Activated T-helper 17 cell treated with anti-CD3 and anti-CD28 coated beads, Interleukin-2, amount 50 U/mL, for 72 hours (primary cell): ENCODE measurements at regions not wholly inside any gene's neighbourhood (a gene's known extent, or its start where the extent isn't known, plus 50 kb on each side); places are given as distances from the start of the nearest gene placed in this dataset.
"Not testable (repeated sequence)": the region's sequence is repeated elsewhere in the genome, so short reads cannot be mapped to it uniquely, and the experiment has no call there.

Source experiments
- ATAC-seq: fragments of 150-1000 bp; cut with Tn5 transposase; replicated peaks from 2 replicates; pipeline ENCODE4 v1.10.0; 2021; ENCODE audit warnings: mild to moderate bottlenecking, moderate library complexity
- H3K27ac Mint-ChIP-seq: one replicate; pipeline ENCODE4 v1.8.0; 2022; ENCODE audit warnings: mixed read lengths
- H3K27me3 Mint-ChIP-seq: one replicate; pipeline ENCODE4 v1.8.0; 2022; ENCODE audit warnings: mixed read lengths
- H3K36me3 Mint-ChIP-seq: one replicate; pipeline ENCODE4 v1.8.0; 2022; ENCODE audit warnings: low read depth, mild to moderate bottlenecking, mixed read lengths
- H3K4me1 Mint-ChIP-seq: one replicate; pipeline ENCODE4 v1.8.0; 2022; ENCODE audit warnings: mixed read lengths
- H3K4me3 Mint-ChIP-seq: one replicate; pipeline ENCODE4 v1.8.0; 2022; ENCODE audit warnings: mild to moderate bottlenecking, mixed read lengths
- H3K9me3 Mint-ChIP-seq: one replicate; pipeline ENCODE4 v1.8.0; 2022; ENCODE audit warnings: mixed read lengths

DNA sequence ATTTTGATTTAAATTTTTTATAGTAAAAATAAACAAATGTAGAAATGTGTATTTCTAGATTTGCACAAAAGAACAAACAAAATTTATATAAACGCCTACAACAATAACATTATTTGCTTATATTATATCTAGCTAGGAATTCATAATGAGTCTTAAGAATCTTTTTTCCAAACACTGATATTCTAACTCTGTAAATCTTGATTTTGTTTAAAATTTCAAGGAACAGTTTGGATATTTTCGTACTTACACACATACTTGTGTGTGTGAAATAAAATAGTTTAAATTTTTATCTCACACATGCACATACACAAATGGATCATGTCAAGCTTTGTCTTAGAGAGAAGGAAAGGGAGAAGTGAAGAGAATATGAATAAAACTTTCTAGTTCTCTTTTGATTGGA is 868.1 kb downstream of the LTN1 start:
- no peak overlapping the region for H3K27ac Mint-ChIP-seq
- ATAC-seq, result no peak
- H3K27me3 Mint-ChIP-seq, result no peaks in the 10 kb centered on the region
- no peaks in the 10 kb centered on the region for H3K4me1 Mint-ChIP-seq
- H3K9me3 Mint-ChIP-seq, result no peaks in the 10 kb centered on the region
- no peak overlapping the region for H3K4me3 Mint-ChIP-seq
- no peaks in the 10 kb centered on the region for H3K36me3 Mint-ChIP-seq

GRCh38 chr21:28118570-28118969 is 874.1 kb downstream of the LTN1 start:
- no peak overlapping the region for H3K4me3 Mint-ChIP-seq
- no peaks in the 10 kb centered on the region for H3K27me3 Mint-ChIP-seq
- H3K36me3 Mint-ChIP-seq, result no peaks in the 10 kb centered on the region
- ATAC-seq, result no peak
- H3K27ac Mint-ChIP-seq, result no peak overlapping the region
- H3K9me3 Mint-ChIP-seq, result no peaks in the 10 kb centered on the region
- no peaks in the 10 kb centered on the region for H3K4me1 Mint-ChIP-seq

- not testable (repeated sequence) for H3K4me1 Mint-ChIP-seq, H3K27me3 Mint-ChIP-seq, H3K9me3 Mint-ChIP-seq, ATAC-seq, H3K27ac Mint-ChIP-seq, H3K4me3 Mint-ChIP-seq, H3K36me3 Mint-ChIP-seq
Measured at GRCh38 chr21:28114986-28115385, 877.7 kb downstream of the LTN1 start.

DNA sequence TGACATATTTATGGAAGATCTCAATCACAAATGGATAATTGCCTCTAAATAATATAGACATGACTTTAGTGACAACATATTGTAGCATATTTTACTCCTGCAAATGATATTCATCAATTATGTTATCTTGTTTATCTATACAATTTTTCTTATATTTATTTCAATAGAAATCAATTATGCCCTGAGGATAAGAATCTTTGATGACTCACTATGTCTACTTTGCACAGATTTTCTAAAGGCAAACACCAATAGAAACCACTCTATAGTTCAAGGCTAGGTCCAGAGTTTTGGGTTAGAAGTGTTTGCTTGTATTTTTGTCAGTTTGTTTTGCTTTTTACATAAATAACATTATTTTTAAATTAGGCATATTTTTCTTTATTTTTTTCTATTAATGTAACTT is 879.0 kb downstream of the LTN1 start:
- H3K9me3 Mint-ChIP-seq, result no peaks in the 10 kb centered on the region

GRCh38 chr21:28112511-28112910 is 880.2 kb downstream of the LTN1 start:
- Mint-ChIP-seq H3K4me3 (no peak overlapping the region), H3K36me3 (no peaks in the 10 kb centered on the region), H3K4me1 (no peaks in the 10 kb centered on the region), H3K27me3 (no peaks in the 10 kb centered on the region), H3K27ac (no peak overlapping the region), H3K9me3 (no peaks in the 10 kb centered on the region)
- no peak for ATAC-seq

More for the DNA sequence above, 879.0 kb downstream of the LTN1 start:
- H3K4me1 Mint-ChIP-seq, result no peaks in the 10 kb centered on the region
- H3K4me3 Mint-ChIP-seq, result no peak overlapping the region
- no peaks in the 10 kb centered on the region for H3K27me3 Mint-ChIP-seq
- no peak for ATAC-seq
- H3K27ac Mint-ChIP-seq, result no peak overlapping the region
- no peaks in the 10 kb centered on the region for H3K36me3 Mint-ChIP-seq

DNA sequence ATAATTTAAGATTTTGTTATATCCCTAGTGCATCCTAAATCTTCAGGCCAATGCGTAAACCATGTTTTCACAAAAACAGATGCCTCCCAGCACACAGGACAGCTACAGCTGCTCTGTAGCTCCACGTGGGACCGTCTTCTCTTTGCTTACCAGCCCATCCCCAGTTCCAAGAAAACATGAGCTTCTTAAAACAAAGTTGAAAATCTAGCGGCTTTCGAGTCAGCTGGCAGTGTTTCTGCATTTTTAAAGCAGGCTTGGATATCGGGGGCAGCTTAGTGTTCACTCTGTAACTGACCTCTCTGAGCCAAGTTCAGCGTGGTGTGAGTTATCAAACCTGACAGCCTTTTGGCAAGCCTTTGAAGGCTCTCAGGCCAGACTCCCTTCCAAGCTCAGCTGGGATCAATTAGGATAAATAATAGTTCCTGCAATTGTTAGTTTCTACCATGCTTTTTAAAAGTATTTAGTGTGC is 881.5 kb downstream of the LTN1 start:
- Mint-ChIP-seq H3K27me3 (no peaks in the 10 kb centered on the region), H3K27ac (no peak overlapping the region), H3K9me3 (no peaks in the 10 kb centered on the region), H3K4me1 (no peaks in the 10 kb centered on the region), H3K4me3 (no peak overlapping the region), H3K36me3 (no peaks in the 10 kb centered on the region)
- ATAC-seq, result no peak

GRCh38 chr21:28110716-28111115 is 882.0 kb downstream of the LTN1 start:
- Mint-ChIP-seq H3K9me3 (no peaks in the 10 kb centered on the region), H3K27me3 (no peaks in the 10 kb centered on the region), H3K27ac (no peak overlapping the region), H3K4me1 (no peaks in the 10 kb centered on the region), H3K4me3 (no peak overlapping the region), H3K36me3 (no peaks in the 10 kb centered on the region)
- no peak for ATAC-seq

GRCh38 chr21:28110074-28110473 is 882.6 kb downstream of the LTN1 start:
- no peaks in the 10 kb centered on the region for H3K9me3 Mint-ChIP-seq
- ATAC-seq, result no peak
- H3K27ac Mint-ChIP-seq, result no peak overlapping the region
- H3K36me3 Mint-ChIP-seq, result no peaks in the 10 kb centered on the region
- H3K27me3 Mint-ChIP-seq, result no peaks in the 10 kb centered on the region
- H3K4me1 Mint-ChIP-seq, result no peaks in the 10 kb centered on the region
- no peak overlapping the region for H3K4me3 Mint-ChIP-seq

- Mint-ChIP-seq H3K36me3 (no peaks in the 10 kb centered on the region), H3K27ac (no peak overlapping the region), H3K27me3 (no peaks in the 10 kb centered on the region), H3K4me1 (no peaks in the 10 kb centered on the region), H3K4me3 (no peak overlapping the region), H3K9me3 (no peaks in the 10 kb centered on the region)
- no peak for ATAC-seq
Measured at GRCh38 chr21:28106370-28106890, 886.2 kb downstream of the LTN1 start.

GRCh38 chr21:28104346-28104745 is 888.3 kb downstream of the LTN1 start:
- Mint-ChIP-seq H3K9me3 (no peaks in the 10 kb centered on the region), H3K27ac (no peak overlapping the region), H3K36me3 (no peaks in the 10 kb centered on the region), H3K27me3 (no peaks in the 10 kb centered on the region), H3K4me3 (no peak overlapping the region), H3K4me1 (no peaks in the 10 kb centered on the region)
- no peak for ATAC-seq

GRCh38 chr21:28100366-28100765 is 892.3 kb downstream of the LTN1 start:
- H3K27ac Mint-ChIP-seq, result no peak overlapping the region
- no peaks in the 10 kb centered on the region for H3K27me3 Mint-ChIP-seq
- no peaks in the 10 kb centered on the region for H3K36me3 Mint-ChIP-seq
- H3K9me3 Mint-ChIP-seq, result no peaks in the 10 kb centered on the region
- H3K4me1 Mint-ChIP-seq, result no peaks in the 10 kb centered on the region
- ATAC-seq, result no peak
- no peak overlapping the region for H3K4me3 Mint-ChIP-seq

GRCh38 chr21:28099001-28099705 is 893.5 kb downstream of the LTN1 start:
- Mint-ChIP-seq H3K4me3 (no peak overlapping the region), H3K27me3 (no peaks in the 10 kb centered on the region), H3K9me3 (no peaks in the 10 kb centered on the region), H3K4me1 (no peaks in the 10 kb centered on the region), H3K36me3 (no peaks in the 10 kb centered on the region), H3K27ac (no peak overlapping the region)
- ATAC-seq, result no peak

GRCh38 chr21:28091466-28091865 is 901.2 kb downstream of the LTN1 start:
- Mint-ChIP-seq H3K36me3 (no peaks in the 10 kb centered on the region), H3K27ac (no peak overlapping the region), H3K9me3 (no peaks in the 10 kb centered on the region), H3K4me1 (no peaks in the 10 kb centered on the region), H3K4me3 (no peak overlapping the region), H3K27me3 (peaks cover 7% of the 10 kb centered on the region)
- no peak for ATAC-seq

DNA sequence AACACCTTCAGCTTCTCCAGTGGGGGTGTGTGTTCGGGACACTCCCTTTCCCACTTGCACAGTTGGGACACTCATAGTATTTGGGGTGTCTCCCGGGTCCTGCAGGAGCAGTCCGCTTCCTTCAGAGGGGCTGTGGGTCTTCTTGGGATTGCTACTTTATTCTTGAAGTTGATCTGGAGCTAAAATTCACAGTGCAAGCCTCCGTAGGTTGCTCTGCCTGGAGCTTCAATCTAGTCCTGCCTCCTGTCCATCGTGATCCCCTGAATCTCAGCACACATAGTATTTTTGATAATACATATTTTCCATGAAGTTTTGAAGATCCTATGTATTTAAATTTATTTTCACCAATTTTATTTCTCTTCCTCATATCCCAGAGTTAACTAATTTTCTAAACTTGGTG is 902.1 kb downstream of the LTN1 start:
- Mint-ChIP-seq H3K27me3 (peaks cover 7% of the 10 kb centered on the region), H3K27ac (no peak overlapping the region), H3K4me1 (no peaks in the 10 kb centered on the region), H3K4me3 (no peak overlapping the region), H3K36me3 (no peaks in the 10 kb centered on the region), H3K9me3 (no peaks in the 10 kb centered on the region)
- no peak for ATAC-seq

DNA sequence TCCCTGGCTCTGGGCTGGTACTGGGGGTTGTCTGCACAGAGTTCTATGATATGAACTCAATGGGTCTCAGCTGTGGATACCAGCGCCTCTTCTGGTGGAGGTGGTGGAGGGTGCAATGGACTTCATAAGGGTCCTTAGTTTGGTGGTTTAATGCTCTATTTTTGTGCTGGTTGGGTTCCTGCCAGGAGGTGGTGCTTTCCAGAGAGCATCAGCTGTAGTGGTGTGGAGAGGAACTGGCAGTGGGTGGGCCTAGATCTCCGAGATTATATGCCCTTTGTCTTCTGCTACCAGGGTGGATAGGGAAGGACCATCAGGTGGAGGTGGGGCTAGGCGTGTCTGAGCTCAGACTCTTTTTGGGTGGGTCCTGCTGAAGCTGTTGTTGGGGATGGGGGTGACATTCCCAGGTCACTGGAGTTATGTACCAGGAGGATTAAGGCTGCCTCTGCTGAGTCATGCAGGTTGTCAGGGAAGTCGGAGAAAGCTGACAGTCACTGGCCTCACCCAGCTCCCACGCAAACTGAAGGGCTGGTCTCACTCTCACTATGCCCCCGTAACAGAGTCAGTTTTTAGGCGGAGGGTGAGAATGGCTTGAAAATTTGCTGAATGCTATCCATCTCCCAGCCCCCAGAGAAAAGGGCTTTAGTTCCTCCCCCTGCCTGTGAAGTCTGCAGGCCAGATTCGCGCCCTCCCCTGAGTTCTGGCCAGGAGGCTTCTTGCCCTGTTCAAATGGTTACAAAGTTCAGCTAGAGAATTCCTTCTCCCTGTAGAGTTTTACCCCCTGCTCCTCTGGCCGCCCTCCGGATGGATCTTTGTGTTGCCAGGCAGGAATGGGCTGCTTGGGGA is 902.9 kb downstream of the LTN1 start:
- Mint-ChIP-seq H3K27me3 (peaks cover 7% of the 10 kb centered on the region), H3K9me3 (no peaks in the 10 kb centered on the region), H3K36me3 (no peaks in the 10 kb centered on the region), H3K4me1 (no peaks in the 10 kb centered on the region), H3K27ac (no peak overlapping the region), H3K4me3 (no peak overlapping the region)
- no peak for ATAC-seq
